ENCODE measurements at regions not wholly inside any gene's neighbourhood (a gene's known extent, or its start where the extent isn't known, plus 50 kb on each side); places are given as distances from the start of the nearest gene placed in this dataset.
"Not testable (repeated sequence)": the region's sequence is repeated elsewhere in the genome, so short reads cannot be mapped to it uniquely, and the experiment has no call there.

DNA sequence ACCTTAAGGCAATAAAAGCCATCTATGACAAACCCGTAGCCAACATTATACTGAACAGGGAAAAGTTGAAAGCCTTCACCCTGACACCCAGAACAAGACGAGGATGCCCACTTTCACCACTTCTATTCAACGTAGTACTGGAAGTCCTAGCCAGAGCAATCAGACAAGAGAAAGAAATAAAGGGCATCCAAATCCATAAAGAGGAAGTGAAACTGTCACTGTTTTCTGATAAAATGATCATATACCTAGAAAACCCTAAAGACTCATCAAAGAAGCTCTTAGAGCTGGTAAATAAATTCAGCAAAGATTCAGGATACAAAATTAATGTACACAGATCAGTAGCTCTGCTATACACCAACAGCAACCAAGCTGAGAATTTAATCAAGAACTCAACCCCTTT lies 1561.9 kb upstream of the CELF4 start:
- TF ChIP-seq SIN3A (IDR thresholded peaks at IDR 0.05; ENCODE audit: low read depth, low read length); E2F4 (IDR thresholded peaks at IDR 0.05; ENCODE audit: low read depth, low read length); POLR2A (IDR thresholded peaks at IDR 0.05; ENCODE audit: low read depth, low read length); WRNIP1 (IDR thresholded peaks at IDR 0.05; ENCODE audit: borderline replicate concordance, low read depth, low read length); POLR2AphosphoS5 (IDR thresholded peaks at IDR 0.05; ENCODE audit: low read length); SKIL (IDR thresholded peaks at IDR 0.05; ENCODE audit: low read depth, poor library complexity, severe bottlenecking); ZNF24 (IDR thresholded peaks at IDR 0.05): not testable (repeated sequence)
- TF ChIP-seq, protein P1, sequence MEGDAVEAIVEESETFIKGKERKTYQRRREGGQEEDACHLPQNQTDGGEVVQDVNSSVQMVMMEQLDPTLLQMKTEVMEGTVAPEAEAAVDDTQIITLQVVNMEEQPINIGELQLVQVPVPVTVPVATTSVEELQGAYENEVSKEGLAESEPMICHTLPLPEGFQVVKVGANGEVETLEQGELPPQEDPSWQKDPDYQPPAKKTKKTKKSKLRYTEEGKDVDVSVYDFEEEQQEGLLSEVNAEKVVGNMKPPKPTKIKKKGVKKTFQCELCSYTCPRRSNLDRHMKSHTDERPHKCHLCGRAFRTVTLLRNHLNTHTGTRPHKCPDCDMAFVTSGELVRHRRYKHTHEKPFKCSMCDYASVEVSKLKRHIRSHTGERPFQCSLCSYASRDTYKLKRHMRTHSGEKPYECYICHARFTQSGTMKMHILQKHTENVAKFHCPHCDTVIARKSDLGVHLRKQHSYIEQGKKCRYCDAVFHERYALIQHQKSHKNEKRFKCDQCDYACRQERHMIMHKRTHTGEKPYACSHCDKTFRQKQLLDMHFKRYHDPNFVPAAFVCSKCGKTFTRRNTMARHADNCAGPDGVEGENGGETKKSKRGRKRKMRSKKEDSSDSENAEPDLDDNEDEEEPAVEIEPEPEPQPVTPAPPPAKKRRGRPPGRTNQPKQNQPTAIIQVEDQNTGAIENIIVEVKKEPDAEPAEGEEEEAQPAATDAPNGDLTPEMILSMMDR (IDR thresholded peaks at IDR 0.05 in 2 of 3, conservative IDR thresholded peaks at IDR 0.05 in 1 of 3; ENCODE audit: control insufficient read depth in 2 of 3, extremely low read depth in 1 of 3, insufficient read depth in 1 of 3, low read depth in 3 of 3, low read length in 3 of 3) = not testable (repeated sequence)

Data from GM12878 (cell line).